Stimulated activated naive CD4-positive, alpha-beta T cell (primary cell): ENCODE measurements at regions not wholly inside any gene's neighbourhood (a gene's known extent, or its start where the extent isn't known, plus 50 kb on each side); places are given as distances from the start of the nearest gene placed in this dataset.

ENCODE experiments used
- DNase-seq, 6 experiments: peaks; one replicate each; lab custom pipeline; 2025; lab: John Stamatoyannopoulos, UW

DNA sequence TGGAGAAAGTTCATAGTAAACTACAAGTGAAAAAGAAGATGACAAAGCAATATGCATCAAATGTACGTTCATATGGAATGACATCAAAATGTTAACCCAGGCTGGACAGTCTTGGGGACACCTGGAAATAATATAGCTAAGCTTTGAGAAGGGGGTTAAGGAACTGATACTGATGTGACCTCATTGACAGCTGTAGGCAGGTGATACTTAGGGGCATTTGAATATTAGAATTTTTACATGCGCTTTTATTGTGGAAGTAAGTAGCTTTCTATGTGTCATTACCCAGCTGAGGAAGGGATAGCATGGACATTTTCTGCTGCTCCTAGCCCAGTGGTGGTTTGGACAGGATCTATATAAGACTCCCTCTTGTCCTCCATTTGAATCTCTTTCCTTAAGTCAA, 299.7 kb downstream of the CWC27 start:
- DNase-seq: no peak

DNA sequence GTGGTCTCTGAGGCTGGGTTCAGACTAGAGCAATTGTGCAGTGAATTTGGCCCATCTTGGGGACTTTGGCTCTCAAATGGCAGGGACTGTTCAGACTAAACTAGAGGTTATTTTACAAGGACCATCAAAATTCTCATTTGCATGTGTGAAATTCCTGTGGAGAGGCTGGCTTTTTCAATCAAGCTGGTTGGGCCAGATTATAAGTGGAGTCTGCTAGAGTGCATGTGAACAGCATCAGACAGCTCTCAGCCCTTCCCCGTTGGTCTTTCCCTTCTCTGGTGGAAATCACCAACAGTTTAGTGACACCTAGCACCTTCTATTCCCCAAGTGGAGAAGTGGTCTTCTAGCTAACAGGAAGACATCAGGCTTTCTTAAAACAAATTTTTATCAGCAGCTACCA, 301.3 kb downstream of the CWC27 start:
- DNase-seq: no peak

DNA sequence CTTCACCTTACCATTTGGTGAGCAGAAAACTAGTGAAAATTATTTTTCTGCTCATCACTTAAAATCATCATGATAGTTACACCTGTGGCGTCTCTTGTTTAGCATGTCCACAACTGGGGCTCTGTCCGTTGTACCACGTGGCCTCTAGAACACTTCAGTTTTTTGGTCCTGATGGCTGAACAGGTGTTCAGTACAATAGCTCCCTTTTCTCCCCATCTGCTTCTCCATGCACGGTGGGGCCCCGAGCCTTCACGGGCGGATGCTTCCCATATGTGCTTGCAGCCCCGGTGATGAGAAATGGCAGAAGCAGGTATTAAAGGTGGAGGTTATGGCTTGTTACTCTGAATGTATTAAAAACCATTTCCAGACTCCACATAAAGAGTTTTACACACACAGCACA, 304.1 kb downstream of the CWC27 start:
- DNase-seq: no peak

DNA sequence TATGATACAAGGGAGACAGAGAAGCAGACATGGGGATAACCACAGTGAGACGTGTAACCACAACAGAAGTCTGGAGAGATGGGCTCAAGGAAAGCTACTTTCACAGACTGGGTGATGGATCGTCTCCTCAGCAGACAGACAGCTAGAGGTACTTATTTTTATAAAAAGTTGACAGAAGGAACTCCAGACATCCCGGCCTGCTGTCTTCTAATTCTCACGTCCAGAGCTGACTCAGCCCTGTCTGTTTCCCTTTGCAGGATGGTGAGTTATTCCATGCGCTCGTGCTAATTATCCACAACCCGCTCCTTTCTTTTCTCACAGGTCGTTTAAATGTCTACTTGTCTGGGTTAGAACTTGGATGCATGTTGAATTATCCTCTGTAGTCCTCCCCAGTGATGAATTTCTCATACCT, 304.5 kb downstream of the CWC27 start:
- no peak for DNase-seq

DNA sequence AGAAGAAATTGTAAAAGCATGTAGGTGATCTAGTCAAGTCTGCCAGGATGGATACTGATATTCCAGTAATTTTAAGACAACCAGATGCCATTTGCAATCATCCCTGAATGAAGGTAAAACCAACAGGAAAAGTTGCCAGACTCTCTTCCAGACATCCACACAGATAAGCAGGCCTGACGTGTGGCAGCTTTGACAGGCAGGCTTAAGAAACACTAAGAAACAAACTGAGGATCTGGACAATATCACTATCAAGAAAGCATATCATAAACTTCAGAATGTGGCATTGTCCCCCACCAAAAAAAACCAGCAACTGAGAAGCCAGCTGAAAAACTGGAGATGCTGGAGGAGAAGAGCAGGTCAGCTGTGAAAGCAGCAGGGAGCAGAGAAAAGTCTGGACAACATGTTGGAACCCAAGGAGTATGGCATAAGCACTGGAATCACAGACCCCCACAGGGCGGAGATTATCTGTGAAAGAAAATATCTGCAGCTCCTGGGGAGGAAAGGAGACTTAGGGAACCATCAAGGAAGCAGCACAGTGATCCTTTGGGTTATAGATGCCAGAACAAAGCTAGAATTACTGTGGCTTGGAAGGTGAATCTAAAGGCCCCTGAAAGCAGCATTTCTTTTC, 307.0 kb downstream of the CWC27 start:
- DNase-seq: no peak

DNA sequence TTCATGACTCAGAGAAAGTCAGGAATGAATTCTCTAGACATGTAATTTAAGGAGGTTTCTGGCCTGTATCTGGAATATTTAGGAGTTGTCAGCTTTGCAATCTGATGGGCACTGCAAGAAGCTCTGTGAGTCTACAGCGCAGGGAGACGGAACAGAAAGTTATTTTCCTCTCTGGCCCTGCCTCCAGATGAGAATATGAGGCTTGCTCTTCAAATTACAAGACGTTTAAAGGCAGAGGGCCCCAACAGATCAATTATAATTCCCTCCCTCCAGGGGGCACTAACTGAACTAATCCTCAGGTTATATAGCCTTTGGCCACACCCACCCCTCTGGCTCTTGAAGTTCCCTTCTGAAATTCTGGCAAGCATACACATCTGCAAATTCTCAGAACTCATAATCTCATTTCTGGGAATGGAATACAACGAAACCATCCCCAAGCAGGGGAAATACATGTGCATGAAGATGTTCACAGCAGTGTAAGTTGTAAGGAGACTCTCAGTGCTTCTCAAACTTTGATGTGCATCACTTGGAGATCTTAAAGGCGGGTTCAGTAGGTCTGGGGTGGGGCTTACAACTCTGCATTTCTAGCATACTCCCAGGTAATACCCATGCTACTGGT, 307.6 kb downstream of the CWC27 start:
- peak; percentile 2 to 46 (median 23) for DNase-seq

DNA sequence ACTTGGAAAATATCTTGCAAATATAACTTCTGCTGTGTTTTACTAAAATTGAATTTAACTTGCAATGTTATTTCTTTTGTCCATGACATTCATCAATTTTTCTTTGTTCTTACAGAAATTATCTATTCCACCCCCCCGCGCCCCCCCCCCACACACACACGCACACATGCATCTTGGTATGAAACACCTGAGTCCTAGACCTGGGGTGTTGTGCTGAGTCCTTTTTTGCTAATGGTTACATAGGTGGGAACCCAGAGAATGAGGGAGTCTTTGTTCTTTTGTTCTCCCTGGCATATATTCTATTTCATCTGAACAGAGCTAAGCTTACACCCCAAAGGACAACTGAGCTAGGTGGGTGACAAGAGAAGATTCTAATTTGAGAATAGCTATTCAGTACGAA, 308.9 kb downstream of the CWC27 start:
- no peak for DNase-seq

DNA sequence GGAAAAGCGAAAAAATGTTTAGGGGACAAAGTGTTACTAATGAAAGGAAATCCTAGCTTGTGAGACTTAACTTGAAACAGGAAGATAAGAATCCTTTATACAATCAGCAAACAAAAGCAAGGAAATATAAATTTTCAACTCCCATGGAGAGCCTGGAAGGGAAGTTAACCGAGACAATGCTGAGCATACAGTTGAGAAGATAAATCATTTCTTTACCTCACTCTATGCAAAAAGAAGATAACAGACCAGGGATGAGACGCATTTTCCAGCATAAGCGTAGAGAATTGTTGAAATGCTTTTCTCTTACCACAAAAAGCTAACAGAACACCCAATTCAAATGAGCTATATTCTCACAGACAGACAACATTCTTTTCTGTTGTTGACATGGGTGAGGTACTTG, 309.6 kb downstream of the CWC27 start:
- DNase-seq: no peak

DNA sequence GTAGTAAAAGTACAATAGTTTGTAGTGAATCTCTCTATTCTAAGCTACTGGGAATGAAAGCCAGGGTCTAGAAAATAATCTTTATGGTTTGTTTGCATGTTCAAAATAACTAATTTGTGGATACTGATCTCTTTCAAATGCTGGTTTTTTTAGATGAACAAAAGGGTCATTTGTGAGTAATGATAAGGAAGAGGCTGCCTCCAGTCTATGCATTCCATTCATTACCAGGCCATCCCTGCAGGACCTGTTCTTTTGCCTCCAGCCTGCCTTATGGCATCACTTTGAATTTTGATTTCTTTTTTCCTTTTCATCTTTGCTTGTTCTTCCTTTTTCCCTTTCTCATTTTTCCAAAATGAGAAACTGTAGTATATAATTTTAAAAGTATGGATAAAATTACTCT, 312.3 kb downstream of the CWC27 start:
- no peak for DNase-seq

DNA sequence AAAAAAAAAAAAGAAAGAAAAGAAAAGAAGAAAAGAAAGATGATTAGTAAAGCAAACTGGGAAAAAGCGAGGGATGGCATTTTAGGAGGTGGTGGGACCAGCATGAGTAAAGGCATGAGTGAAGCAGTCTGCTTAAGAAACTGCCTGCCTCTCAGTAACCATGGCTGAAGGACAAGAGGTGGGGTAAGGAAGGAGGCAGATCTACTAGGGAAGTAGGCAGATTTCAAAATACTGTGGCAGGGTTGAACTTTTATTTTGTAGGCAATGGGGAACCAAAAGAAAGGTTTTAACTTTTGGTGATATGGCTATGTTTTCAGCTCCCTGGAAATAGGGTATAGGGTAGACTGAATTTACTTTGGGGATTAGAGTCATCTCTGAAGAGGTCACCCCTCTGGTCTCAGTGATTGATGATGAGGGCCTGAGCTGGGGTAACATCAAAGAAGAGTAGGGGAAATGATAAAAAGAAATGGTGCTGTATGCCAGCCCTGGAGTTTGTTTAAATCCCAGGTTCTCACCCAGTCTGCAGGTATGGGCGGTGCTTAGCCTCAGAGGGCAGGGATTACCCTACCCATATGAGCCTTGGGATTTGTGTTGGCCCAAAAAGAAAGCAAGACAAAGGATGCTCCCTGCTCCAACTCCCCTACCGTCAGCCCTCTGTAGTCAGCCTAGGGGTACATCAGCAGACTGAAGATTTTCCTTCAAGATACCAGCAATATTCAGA, 316.2 kb downstream of the CWC27 start:
- DNase-seq: no peak

DNA sequence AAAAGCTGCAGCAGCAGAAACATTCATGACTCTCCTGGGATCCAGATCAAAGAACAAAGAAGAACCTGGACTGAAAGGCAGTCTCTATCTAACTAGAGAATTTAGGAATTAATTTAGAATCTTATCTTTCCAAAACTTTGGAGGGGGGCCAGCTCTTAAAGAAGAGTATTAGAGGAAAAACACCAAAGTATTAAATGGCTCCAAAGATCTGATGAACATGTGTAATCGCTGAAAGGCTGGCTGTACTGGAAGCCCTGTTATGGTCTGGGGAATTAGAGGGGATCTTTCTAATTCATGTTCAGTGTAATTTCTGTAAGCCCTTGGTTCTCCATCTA, 316.8 kb downstream of the CWC27 start:
- no peak for DNase-seq

DNA sequence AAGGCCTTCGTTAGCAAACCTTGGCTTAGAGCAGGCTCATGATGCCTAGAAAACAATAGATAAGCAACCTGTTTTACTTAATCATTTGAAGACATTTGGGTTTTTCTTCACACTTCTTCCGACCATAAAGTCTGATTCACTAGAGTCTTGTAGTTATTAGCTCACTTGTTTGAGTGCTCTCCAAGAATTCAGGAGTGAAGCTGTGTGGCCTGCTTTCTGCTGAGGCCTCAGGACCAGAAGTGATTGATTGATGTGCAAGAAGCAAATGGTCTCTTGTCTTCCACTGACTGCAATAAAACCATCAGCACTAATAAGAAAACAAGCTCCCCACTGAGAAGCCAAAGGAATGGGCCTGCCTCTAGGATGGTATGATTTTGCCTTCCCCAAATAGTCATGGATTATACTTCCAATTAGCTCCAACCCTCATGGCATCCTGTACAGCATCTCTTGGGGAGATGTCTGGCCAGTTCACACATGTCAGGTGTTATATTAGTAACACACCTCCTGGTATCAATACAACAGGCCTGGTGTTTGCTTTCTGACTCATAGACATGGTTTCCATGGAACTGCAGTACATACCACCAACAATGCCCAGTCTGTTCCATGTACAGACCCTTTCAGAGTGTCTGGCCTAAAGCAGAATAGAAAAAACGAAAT, 317.6 kb downstream of the CWC27 start:
- no peak for DNase-seq

DNA sequence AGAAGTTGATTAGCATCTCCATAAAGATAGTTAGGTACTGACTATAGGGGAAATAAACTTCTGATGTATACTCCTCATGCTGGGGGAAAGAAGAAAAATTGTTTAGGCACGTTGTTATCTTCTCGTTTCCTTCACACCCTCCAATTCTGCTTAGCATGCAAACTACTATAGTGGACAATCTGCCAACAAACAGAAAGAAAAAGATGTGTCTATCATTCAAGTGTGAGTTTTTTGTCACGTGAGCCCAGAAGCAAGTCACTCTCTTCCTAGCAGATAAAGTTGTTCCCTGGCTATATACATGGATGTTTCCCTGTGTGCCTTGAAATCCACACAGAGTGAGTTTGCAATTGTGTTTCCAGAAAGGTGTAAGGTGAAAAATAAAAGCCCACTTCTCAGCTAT, 318.4 kb downstream of the CWC27 start:
- no peak for DNase-seq

DNA sequence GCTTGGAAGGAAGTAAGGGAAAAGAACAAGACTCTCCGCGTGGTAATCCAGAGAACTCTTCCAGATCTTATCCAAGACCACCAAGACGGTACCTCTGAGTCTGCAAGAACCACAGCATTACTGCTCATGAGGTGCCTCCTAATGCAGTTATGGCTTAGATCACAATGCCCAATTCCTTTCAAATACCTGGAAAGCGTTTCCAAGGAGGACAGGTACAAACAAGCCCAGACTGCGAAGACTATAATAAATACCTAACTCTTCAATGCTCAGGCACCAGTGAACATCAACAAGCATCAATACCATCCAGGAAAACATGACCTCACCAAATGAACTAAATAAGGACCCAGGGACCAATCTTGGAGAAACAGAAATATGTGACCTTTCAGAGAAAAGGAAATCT, 325.5 kb downstream of the CWC27 start:
- DNase-seq: no peak

DNA sequence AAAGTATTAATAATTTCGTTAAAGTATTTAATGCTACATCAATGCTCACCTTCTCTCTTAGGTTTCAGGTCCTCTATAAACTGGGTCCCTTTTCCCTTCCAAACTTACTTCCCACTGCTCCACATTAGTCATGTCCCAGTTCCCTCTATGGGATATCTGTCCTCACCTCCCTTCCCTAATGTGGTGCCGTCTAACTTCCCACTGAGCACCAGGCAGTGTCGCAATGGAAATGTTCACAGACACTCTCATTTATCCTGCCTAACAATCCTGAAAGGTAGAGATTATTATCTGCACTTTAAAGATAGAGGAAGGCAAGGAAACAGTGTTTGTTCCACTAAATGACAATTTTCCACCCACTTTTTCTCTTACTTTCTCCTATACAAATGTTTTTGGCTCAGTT, 329.7 kb downstream of the CWC27 start:
- no peak for DNase-seq
